Left ventricle myocardium inferior (tissue), 1 donor: ENCODE measurements at regions not wholly inside any gene's neighbourhood (a gene's known extent, or its start where the extent isn't known, plus 50 kb on each side); places are given as distances from the start of the nearest gene placed in this dataset.

ENCODE experiments used
- DNase-seq: peaks from one replicate; pipeline ENCODE4 v3.0.0-alpha.2; 2020
- H3K27ac ChIP-seq: fragments of 200-600 bp; replicated peaks from 2 replicates; pipeline ENCODE4 v1.8.0; 2021
- H3K27me3 ChIP-seq: fragments of 200-600 bp; 2 replicates; pipeline ENCODE4 v1.8.0; 2021; ENCODE audit warnings: low read depth
- H3K36me3 ChIP-seq: fragments of 200-600 bp; 2 replicates; pipeline ENCODE4 v1.8.0; 2021
- H3K4me1 ChIP-seq: fragments of 200-600 bp; 2 replicates; pipeline ENCODE4 v1.8.0; 2021
- H3K4me3 ChIP-seq: fragments of 200-600 bp; 2 replicates; pipeline ENCODE4 v1.8.0; 2021; ENCODE audit warnings: mild to moderate bottlenecking, moderate library complexity
- H3K9me3 ChIP-seq: fragments of 200-600 bp; replicated peaks from 2 replicates; pipeline ENCODE4 v1.8.0; 2021
- intact Hi-C: fragments of 100-400 bp; cut with micrococcal nuclease; formaldehyde crosslinking; loops from one replicate; pipeline ENCODE4 v1.11.0; 2022
- TF ChIP-seq, protein P1 (sequence below): fragments of 200-600 bp; IDR thresholded peaks from 2 replicates; pipeline ENCODE4 v1.8.0; 2021; ENCODE audit warnings: antibody characterized with exemption, mild to moderate bottlenecking, borderline replicate concordance
- donor health status: DM: no; HTN: yes; CAD: no; lungs with severe emphysema.

DNA sequence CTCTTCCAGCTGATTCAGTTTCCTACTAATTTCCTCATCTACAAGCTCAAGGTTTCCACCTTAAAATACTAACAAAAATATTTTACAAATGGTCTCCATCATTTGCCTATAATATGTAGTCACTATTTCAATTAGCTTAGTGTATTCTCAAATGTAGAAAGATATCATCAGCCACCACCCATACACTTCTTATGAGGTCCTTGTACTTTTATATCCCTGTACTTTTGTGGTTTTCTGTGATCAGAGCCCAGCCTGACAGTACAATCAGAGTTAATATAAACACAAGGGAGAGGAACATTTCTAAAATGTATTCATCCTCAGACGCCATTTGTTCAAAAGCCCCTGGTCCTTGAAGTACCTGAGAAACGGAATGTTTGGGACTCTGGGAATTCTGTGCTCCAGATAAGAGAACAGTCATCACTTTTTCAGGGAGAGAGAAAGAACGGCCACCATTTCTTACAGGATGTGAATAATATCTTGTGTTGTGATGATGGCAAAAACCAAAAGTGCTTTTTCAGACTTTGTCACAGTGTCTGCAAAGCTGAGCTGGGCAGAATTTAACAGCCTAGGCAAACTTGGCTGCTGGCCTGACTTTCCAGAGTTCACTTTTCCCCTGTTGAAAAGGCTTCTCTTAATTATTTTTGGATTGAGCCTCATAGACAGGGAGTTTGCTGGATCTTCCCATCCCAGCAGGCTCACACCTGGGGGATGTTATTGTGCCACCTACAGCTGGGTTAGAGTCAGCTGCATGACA lies 361.7 kb upstream of the ACVR2A start:
- no peak for DNase-seq
- Histone ChIP-seq H3K4me3 (no peak overlapping the region), H3K36me3 (no peaks in the 10 kb centered on the region), H3K27me3 (no peaks in the 10 kb centered on the region), H3K4me1 (no peaks in the 10 kb centered on the region), H3K9me3 (no peaks in the 10 kb centered on the region), H3K27ac (peak overlapping the region; percentile 47)
- TF ChIP-seq, protein P1, sequence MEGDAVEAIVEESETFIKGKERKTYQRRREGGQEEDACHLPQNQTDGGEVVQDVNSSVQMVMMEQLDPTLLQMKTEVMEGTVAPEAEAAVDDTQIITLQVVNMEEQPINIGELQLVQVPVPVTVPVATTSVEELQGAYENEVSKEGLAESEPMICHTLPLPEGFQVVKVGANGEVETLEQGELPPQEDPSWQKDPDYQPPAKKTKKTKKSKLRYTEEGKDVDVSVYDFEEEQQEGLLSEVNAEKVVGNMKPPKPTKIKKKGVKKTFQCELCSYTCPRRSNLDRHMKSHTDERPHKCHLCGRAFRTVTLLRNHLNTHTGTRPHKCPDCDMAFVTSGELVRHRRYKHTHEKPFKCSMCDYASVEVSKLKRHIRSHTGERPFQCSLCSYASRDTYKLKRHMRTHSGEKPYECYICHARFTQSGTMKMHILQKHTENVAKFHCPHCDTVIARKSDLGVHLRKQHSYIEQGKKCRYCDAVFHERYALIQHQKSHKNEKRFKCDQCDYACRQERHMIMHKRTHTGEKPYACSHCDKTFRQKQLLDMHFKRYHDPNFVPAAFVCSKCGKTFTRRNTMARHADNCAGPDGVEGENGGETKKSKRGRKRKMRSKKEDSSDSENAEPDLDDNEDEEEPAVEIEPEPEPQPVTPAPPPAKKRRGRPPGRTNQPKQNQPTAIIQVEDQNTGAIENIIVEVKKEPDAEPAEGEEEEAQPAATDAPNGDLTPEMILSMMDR = no peak
- intact Hi-C loops = no loop called here

DNA sequence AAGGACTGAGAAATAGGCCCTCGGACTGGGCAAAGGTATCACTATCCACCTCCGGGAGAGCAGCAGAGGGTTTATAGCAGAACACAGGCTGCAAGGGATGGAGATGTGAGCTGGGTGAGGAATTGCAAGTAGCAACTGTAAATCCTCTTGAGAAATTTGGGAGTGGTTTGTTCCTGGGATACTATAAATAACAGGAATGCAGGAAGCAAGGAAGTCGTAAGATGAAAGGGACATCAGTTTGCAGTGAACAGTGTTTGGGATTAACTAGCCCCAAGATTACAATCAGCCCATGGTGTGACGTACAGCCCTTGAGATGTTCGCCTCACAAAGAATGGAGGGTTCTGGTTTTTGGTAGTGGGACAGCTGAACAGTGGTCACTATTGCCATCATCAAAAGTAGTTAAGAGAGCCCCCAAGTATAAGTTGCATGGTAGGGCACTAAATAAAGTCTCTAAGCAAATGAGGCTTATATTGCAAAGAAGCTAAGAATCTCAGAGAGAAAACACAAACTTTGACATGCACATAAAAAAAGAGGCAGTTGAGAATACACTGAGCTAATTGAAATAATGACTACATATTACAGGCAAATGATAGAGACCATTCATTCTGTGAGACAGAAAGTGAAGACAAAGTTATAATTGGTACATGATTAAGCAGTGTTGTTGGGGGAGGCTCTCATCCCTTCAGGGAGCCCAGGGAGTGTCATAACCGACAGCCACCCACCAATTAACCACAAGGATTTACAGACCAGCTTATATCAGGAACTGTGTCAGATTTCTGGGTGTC lies 362.5 kb upstream of the ACVR2A start:
- Histone ChIP-seq H3K36me3 (no peaks in the 10 kb centered on the region), H3K4me1 (no peaks in the 10 kb centered on the region), H3K27me3 (no peaks in the 10 kb centered on the region), H3K4me3 (no peak overlapping the region), H3K9me3 (no peaks in the 10 kb centered on the region), H3K27ac (peak overlapping the region; percentile 47)
- TF ChIP-seq, protein P1 = no peak
- no peak for DNase-seq
- intact Hi-C loops = no loop called here

DNA sequence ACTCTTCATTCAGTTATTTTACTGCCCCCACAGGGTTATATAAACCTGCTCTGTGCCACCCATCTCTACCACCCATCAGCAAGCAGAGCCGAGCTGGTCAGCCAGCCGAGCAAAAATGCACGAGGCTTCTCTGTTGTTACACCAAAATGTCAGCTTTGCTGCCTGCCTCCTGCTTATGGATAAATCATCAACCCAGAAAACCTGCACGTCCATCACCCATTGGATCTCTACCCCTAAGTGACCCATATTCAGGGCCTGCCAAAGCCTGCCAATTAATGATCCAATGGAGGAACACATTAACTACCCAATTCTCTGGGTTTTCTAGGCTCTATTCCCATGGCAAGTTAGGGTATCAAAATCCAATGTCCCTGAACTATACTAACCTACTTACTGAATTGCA lies 365.5 kb upstream of the ACVR2A start:
- Histone ChIP-seq H3K27me3 (no peaks in the 10 kb centered on the region), H3K4me3 (no peak overlapping the region)
- DNase-seq = no peak

DNA sequence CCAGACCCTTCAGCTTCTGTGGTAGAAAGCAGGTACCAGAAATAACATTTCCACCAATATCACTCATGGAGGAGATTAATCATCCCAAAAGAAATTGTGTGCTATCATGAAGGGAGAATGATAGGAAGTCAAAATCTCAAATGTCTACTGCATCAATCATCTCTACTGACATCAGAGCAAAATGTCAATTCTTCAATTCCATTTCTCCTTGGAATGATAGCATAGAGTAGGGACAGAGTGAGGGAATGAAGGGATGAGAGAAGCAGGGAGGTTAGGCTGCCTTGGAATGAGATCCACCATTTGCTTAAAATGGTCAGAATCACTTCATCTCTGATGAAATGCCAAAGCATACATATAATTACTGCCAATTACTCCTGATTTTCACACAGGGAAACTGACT lies 371.8 kb upstream of the ACVR2A start:
- H3K27me3 ChIP-seq = no peaks in the 10 kb centered on the region
- H3K4me1 ChIP-seq = no peaks in the 10 kb centered on the region
- no peak for DNase-seq
- TF ChIP-seq, protein P1 = no peak
- H3K9me3 ChIP-seq = no peaks in the 10 kb centered on the region
- H3K4me3 ChIP-seq = no peak overlapping the region
- no peaks in the 10 kb centered on the region for H3K36me3 ChIP-seq
- intact Hi-C loops = no loop called here
- H3K27ac ChIP-seq = no peak overlapping the region

More for the DNA sequence above, 365.5 kb upstream of the ACVR2A start:
- Histone ChIP-seq H3K4me1 (no peaks in the 10 kb centered on the region), H3K36me3 (no peaks in the 10 kb centered on the region), H3K9me3 (no peaks in the 10 kb centered on the region), H3K27ac (no peak overlapping the region)
- TF ChIP-seq, protein P1 = no peak
- intact Hi-C loops = no loop called here

DNA sequence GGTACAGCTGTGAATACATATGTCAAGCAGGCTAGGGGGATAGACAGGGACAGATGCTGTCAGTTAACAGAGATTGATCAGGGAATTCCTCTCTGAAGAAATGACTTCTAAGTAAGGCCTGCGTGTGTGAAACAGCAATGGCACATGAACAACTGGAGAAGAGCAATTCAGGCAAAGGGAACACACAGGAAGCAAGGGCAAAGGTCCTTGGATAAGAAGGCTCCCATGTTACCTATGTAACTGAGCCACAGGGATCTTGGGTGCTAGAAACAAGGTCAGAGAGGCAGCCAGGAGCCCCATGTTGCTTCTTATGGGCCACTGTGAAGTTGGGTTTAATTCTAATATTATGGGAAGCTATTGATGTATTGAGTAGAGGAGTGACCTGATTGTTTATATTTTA lies 373.7 kb upstream of the ACVR2A start:
- DNase-seq = no peak
- Histone ChIP-seq H3K36me3 (no peaks in the 10 kb centered on the region), H3K4me1 (no peaks in the 10 kb centered on the region), H3K27me3 (no peaks in the 10 kb centered on the region), H3K4me3 (no peak overlapping the region), H3K9me3 (no peaks in the 10 kb centered on the region), H3K27ac (no peak overlapping the region)
- TF ChIP-seq, protein P1 = no peak
- intact Hi-C loops = no loop called here
